Fibroblast of skin of left quadriceps (primary cell): ENCODE measurements at regions not wholly inside any gene's neighbourhood (a gene's known extent, or its start where the extent isn't known, plus 50 kb on each side); places are given as distances from the start of the nearest gene placed in this dataset.
A peak's percentile ranks its signal among the peaks of the same experiment; 100 is the strongest.
"Not testable (repeated sequence)": the region's sequence is repeated elsewhere in the genome, so short reads cannot be mapped to it uniquely, and the experiment has no call there.

Experiments
- DNase-seq, 2 experiments: peaks; one replicate each; pipeline ENCODE4 v3.0.0-alpha.2; 2013; ENCODE audit warnings: low read depth in 2 of 2

DNA sequence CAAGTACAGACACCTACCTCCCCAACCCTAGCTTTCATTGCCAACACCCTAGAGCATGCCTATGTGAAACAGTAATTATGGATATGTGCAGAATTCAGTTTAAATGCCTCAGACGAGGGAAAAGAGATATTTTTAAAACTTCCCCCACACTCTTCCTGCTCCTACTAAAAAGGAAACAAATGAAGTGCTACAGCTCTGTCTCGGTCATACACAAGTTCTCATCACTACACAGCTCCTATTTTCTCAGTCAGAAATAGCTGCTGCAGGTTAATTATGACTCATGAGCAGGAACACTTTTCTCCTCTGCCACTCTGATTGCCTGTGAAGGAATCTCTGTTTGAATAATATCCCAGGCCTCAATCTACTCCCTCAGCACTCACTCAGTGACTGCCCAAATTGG, 703.6 kb upstream of the FLRT2 start:
- no peak for DNase-seq

DNA sequence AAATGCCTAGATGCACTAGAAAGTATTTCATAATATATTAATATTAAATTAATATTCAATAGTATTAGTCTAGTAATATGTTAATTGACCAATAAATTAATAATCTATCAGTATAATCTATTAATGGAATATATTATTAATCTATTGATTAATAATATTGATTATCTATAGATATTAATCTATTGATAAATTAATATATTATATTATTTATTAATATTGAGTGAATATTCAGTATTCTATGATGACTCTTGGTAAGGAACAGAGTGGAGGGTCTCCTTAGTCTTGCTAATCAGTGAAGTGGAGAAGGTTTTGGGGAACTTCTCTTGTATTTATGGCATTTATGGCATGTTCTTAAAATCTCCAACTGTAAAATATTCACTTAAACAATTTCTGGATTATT, 679.3 kb upstream of the FLRT2 start:
- no peak for DNase-seq

DNA sequence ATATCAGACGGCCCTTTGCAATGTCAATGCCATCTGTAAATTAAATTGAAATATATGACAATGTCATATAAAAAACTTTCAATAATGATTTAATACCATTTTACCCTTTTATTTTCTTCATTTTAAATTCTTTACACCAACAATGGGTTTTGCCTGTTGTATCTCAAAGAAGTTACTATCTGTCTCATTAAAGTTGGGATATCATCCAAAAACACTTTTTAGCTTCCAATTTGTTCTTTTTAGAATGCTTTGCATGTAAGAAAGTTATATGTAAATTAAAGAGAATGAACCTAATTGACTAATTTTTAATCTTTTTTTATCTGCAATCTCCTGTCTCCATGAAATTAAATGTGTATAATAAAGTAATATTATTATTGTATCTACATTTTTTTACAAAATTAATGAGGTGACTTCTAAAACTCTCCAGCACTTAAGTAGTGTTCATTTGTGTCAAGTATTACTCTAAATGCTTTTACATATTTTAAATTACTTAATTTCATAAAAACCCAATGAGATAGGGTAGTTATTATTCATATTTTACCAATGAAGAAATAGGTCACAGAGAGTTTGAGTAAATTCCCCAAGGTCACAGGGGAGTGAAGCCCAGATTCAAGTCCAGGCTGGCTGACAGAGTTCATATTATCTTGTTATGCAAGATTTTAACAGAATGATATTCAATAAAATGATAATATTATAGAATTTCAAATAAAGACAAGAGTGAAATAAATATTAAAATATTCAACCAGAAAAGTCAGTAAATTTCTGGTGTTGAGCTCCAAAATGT, 673.0 kb upstream of the FLRT2 start:
- DNase-seq, result no peak

DNA sequence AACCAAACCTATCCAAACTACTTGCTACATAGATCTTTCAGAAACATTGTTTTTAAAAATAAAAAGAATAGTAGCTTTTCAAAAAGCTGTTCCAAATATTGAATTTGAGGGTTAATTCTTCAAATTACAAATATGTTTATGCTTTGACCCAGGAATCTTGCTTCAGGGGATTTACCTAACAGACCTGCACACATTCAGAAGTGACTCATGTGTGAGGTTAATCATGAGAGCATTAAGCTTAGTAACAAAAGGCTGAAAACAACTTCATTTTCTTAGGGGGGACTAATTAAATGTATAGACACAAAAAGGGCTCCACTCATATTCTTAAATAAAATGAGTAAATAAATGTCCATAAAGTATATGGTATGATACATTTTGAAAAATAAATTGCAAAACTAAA, 672.4 kb upstream of the FLRT2 start:
- DNase-seq, result no peak

DNA sequence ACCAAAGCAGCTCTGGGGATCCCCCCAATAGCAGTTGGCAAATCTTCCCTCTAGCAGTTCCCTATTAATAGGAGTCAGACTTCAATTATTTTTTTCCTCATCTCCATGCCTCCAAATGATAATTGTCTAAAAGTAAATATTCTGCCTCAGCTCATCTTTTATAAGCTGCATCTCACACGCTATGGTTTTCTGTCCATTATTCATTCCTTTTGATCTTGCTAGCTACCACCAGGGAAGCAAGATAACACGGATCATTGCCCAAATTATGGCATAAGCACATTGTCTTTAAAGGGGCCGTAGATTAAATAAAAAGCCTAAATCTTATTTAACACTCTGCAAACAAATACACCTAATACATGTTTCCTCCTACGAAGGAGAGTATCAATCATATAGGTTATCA, 670.8 kb upstream of the FLRT2 start:
- DNase-seq, result no peak

DNA sequence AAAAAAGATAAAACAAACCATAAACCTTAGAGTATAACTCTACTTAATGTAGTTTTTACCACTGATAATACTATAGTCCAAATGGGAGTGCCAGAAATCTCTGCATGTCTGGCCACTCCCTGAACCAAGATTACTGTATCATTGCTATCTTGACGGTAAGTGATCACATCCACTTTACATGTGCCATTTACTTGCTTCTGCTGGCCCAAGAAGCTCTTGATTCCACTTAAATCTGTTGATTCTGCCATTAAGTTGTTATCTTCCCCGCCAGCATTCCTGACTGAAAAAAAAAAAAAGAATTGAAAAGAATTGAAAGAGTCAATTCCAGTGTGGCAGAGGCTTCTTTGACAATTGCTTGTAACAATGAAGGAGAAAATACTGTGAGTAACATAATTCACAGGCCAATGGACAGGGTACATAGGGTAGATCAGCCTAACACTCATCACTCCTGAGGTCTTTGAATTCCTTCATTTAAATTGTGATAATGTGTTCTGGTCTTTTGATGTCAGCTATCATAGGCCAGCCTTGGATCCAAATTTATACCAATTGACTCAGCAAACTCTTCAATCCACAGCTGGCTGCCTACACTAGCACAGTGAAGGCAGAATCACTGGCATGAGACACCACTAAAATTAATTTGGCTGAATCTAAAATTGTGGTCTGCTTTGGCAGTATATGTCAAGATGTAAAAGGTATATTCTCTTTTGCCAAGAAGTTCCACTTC, 665.2 kb upstream of the FLRT2 start:
- DNase-seq, result no peak

DNA sequence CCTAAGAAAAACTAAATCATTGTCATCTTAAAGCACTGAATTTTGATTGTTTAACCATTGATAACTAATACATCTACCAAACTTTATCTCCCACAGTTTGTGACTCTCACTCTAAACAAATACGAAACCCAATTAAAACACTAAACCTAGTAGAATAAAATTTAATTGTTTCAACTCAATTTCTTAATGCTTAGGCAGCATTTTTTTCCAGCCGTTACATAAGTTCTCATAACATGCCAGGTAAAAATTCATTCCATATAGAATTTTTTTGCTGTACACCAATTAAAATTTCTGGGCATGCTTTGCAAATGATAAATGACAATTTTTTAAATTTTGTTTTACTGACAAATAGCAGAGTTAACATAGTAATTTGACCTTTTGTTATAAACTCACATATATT, 658.2 kb upstream of the FLRT2 start:
- no peak for DNase-seq

DNA sequence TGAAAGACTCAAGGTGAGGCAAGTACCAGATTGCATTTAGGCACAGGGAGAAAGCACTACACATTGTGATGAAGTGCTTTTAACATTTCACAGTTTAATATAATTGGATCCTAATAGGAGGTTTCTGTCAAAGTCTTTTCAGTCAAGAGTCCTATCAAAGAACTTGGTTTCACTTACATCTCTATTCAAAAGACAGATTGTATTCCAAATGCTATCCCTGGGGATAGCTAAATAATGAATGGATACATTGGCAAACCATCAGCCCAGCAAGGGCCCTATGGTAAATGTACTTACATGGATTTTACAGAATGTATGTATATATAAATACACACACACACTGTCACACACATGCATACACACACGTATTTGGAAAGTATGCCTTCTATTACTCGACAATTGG, 655.5 kb upstream of the FLRT2 start:
- DNase-seq, result no peak

DNA sequence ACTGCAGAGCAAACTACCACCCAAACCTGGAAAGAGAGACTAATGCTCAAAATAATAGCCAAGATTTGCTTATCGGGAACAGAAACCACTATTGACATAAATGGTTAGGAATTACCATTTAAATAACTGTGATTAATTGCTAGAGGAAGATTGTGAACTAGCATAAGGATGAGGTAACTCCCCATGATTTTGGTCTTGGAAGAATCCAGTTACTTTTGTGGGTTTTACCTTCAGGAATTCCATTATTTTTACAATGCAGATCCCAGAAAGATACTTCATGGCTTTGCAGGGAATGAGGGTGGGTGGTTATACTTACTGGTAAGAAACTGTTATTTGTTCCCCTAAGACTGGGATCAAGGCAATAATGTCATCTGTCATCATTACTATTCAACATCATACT, 652.9 kb upstream of the FLRT2 start:
- no peak for DNase-seq

DNA sequence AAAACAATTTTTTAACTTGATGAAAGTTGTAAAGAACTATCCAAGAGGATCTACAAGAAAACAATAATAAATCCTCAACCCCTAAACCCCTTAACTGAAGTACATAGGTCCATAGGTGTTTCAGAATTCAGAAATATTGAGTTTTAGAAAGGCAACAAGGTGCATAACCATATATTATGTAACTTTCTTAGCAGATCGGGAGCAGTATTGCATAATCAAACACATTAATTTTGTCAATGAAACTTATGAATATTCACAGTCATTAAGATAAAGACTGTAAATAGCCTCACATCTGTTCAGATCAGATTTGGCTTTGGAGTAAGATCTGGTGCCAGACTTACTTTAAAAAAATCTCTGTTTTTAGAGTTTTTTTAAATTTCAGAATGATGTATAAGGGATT, 647.1 kb upstream of the FLRT2 start:
- no peak for DNase-seq

DNA sequence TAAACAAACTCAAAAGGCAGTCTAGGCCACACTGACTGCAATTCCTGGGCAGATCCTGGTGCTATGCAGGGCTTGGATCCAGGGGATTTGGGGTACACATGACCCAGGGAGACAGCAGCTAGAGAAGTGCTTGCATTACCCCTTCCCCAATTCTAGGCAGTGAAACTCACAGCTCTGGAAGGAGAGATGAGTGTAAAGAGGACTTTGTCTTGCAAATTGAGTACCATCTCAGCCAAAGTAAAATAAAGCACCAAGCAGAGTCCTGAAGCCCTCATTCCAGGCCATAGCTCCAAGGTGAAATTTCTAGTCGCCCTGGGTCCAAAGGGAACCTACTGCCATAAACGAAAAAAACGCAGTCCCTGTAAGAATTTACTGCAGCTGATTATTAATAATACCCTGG, 644.9 kb upstream of the FLRT2 start:
- DNase-seq, result no peak

DNA sequence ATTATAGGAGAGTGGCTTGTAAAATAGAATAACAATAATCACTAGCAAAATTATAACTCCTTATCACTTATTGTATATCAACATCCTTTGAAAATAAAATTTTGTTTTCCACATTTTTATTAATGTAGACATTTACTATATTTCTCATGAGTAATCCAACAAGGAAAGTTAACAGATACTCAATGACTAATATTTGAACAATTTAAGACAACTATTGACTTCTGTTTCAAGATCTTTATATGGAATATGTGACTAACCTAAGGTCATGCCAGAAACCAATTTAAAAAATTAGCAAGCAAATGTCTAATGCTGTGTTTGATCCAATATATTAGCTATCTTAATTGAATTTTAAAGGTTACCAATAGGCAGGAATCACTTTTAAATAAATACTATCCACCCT, 638.5 kb upstream of the FLRT2 start:
- no peak for DNase-seq

DNA sequence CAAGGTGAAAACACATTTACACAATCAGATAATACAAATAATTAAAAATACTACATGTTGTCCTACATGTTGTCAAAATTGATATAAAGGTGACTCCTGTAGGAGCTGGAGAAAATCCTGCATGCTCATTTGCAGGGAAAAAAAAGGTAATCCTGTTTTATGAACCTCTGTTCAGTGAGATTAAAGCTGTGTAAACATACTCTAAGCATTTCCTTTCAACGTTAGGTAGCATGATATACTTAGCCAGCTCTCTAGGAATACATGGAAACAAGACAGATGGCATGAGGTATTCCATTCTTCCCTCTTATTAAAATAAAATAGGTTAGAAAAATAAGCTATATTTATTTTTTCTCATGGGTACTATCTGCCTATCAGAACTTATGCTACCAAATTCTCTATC, 635.7 kb upstream of the FLRT2 start:
- no peak for DNase-seq

DNA sequence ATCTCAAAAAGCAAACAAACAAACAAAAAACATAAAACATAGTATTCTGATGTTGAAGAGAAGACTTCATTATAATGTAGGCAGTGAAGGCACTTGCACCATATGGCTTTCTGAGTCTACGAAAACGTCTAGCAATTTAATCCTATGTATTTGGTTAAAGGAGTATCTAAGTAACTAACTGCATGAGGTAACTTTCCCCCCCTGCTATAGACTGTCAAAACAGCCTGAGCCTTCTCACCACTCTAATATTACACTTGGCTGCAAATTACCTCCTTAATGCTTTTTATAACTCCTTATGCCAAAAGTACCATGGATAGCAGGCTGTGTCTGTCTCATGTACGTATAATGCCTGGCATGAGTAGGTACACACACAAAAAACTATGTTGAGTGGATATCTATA, 607.6 kb upstream of the FLRT2 start:
- no peak for DNase-seq

DNA sequence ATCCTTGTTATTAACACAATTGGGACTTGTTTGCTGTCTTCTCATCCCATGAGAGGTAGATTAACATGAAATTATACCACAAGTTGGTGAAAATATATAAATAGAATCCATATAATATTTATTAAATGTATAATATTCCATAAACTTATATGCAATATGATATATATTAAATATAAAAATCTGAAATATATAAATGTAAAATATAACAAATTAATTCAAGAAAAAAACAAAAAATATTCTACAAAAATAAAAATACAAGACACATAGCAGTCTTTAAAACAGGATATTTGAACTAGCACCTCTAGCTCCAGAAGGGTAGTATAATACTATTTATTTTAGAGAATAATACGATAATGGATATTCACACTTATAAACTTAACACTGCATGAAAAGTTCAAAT, 603.3 kb upstream of the FLRT2 start:
- no peak for DNase-seq

DNA sequence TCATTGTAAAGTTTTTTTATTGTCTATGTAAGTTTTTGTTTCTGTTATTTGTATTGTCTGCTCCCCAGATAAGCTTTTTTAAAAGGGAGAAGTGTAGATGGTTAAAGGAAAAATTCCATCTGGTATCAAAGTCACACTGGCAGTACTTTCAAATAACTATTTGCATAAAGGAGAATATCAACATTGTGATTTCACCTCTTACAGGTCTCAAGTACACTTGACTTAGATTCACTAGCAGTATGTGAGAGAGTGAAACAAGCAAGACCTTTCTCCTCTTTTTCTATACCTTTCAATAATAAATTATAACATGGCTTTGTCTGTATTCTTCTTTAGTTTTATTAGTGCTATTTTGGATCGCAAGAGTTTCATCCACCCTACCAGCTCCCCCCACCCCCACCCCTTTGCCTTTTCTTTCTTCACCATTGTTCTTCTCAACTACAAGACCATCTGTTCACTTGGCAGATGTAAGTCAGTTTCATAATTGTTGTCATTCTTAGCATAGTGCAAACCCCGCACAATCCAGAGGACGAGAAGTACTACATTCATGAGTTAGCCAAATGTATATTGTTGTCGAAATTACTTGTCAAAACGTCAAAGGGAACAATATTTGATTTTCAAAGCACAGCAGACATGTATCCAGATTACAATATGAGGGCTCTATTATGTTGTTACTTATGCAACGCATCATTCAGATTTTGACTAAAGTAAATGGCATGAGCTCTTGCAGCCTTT, 602.7 kb upstream of the FLRT2 start:
- DNase-seq, result peak; percentile 19 to 30

DNA sequence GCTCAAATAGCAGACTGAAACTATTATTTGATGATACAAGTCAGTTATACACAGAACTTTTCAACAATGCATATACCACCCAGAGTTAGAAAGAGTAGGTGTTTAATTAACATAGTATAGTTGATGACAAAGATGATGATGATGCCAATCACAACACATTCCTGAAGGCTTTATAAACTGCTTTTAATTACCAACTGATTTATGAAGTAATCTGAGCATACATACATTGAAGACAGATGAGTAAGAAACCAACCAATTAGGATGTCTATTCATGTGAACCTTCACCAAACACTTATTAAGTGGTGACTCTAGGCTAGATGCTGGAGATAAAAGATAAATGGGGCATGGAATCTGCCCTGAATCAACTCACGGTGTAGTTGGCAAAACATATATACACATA, 600.9 kb upstream of the FLRT2 start:
- DNase-seq, result peak; percentile 19 to 20

DNA sequence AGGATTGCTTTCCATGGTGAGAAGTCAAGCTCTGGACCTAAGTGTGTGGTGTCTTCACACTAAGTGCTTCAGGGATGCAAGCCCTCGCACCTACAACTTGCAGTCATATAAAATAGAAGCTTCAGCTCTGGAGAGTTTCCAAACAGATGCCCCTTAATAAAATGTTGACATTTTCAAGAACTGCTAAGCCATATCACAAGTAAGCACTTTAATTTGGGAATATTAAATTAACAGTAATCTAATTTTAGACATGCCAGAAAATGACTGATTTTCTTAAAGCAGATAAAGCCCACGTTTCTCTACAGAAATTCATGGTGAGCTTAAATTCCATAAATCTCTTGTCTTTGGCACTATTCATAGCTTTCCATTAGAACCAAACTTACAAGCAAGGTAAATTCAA, 600.1 kb upstream of the FLRT2 start:
- no peak for DNase-seq

DNA sequence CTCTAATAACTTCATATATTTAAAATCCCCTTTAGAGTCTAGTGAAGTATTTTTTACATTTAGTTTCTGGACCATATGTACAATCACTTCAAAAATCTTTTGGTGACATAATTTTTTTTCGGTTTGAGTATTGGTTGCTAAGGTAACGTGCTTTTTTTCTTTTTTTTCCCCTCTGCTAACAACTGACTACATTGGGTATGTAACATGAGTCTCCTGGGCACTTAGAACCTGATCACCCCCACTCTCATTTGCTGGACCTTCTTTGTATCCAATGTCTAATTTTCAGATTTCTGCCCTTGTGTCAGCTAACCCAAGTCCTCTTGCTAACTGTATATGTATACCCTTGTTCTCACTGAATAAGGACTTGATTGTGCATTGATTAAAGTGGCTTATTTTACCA, 592.9 kb upstream of the FLRT2 start:
- DNase-seq, result no peak

DNA sequence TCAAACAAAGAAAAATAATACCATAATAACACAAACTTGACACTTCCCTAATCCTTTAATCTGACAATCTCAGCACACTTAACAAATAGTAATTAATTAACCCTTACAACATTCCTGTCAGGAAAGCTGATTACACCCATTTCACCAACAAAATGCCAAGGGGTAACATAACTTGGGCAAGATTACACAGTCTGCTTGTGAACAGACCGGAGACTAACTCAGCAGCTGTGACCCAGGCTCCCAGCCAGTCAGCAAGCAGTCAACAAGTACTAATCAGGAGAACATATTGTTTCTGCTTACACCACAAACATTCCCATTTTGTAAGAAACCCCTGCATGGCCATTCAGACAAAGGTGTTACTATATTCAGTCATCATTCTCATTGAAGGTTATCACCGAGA, 592.5 kb upstream of the FLRT2 start:
- no peak for DNase-seq

DNA sequence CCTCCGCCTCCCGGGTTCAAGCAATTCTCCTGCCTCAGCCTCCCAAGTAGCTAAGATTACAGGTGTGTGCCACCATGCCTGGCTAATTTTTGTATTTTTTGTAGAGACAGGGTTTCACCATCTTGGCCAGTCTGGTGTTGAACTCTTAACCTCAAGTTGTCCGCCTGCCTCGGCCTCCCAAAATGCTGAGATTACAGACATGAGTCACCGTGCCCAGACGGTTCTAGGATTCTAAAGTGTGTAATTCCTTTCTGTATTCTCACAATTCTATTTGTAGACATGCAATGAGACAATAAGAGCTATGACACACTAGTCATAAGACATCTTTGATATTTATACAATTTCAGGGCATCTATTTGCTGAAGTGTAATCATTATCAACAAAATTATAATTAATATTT, 585.0 kb upstream of the FLRT2 start:
- not testable (repeated sequence) for DNase-seq

DNA sequence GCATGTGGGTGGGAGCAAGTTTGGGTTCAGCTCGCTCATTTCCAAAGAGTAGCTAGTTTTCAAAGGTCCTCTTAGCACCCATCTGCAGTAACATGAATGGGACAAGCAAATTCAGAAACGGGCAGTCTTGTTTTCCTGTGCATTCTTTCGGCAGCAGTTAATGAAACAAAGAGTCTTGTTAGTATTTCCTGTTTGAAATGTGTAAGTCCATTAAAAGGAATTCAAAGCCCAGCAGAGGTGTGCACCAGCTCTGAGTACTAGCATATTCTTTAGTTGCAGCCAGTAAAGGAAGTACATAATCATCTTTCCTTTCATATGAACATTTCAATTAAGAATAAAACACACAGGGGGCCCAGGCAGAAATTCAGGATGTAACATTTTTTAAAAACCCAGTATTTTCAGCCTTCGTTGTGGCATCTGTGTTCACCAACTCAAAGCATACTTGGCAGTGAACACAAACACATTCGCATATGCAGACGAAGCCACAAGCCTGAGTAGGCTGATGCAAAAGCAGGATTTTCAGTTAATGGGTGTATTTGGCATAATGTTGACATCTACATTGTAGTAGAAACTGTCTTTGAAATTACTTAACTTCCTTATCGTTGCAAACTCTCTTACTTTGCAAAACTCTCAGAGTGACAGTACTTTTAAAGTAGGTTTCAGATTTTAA, 570.0 kb upstream of the FLRT2 start:
- DNase-seq, result no peak
